K562 (cell line): ENCODE measurements at regions not wholly inside any gene's neighbourhood (a gene's known extent, or its start where the extent isn't known, plus 50 kb on each side); places are given as distances from the start of the nearest gene placed in this dataset.
A peak's percentile ranks its signal among the peaks of the same experiment; 100 is the strongest.

Experiments
- ATAC-seq: fragments of 200-7000 bp; cut with Tn5 transposase; 3 replicates; pipeline ENCODE4 v1.9.1; 2020; ENCODE audit warnings: moderate library complexity
- BruUV-seq: library from RNA; stranded (reverse); fragments of 400-500 nt; replicated peaks from 2 replicates; lab custom pipeline; 2021; lab: Mats Ljungman, UMichigan
- CTCF ChIA-PET: fragments of 300-600 bp; formaldehyde crosslinking; extraction: SDS; loops from one replicate; lab custom pipeline; 2021; ENCODE audit warnings: low intra/inter-chr PET ratio; lab: Yijun Ruan, JAX
- POLR2A ChIA-PET: fragments of 300-600, 350-650 bp; sonication (Branson Sonifier 250); formaldehyde crosslinking; extraction: SDS; loops from one replicate; lab custom pipeline; 2021; ENCODE audit warnings: antibody characterized with exemption, inconsistent platforms; lab: Yijun Ruan, JAX
- DNase-seq, 4 experiments: peaks; one replicate each; pipeline versions ENCODE4 v3.0.0 to v3.0.0-alpha.2; 2011 to 2018; ENCODE audit warnings: low spot score in 3 of 4, mixed read lengths in 3 of 4; ENCODE audit errors: extremely low read depth in 1 of 4
- FAIRE-seq: peaks from 2 replicates; lab custom pipeline; 2011; peaks lifted over from hg19 to GRCh38; lab: Jason Lieb, UNC
- H2AFZ ChIP-seq: 2 replicates; pipeline ENCODE4 v1.6.0; 2011; ENCODE audit warnings: low read depth, low read length, control low read depth, inconsistent platforms
- H3K27ac ChIP-seq: fragments of 200-600 bp; 3 replicates; pipeline ENCODE4 v1.8.0; 2011; ENCODE audit warnings: low read depth, mild to moderate bottlenecking, control low read depth, inconsistent platforms, low read length, moderate library complexity, mixed read lengths; ENCODE audit errors: extremely low read depth
- H3K27me3 ChIP-seq, 2 experiments: fragments of 300-600 bp in 1 of 2; 2 replicates in 1 of 2; 3 replicates in 1 of 2; pipeline versions ENCODE4 v1.6.0 to v1.8.0; 2011; ENCODE audit warnings: inconsistent platforms in 2 of 2, low read length in 2 of 2, mild to moderate bottlenecking in 1 of 2, mixed read lengths in 1 of 2, moderate library complexity in 1 of 2; ENCODE audit not compliant: control insufficient read depth in 2 of 2, insufficient read depth in 2 of 2
- H3K36me3 ChIP-seq: fragments of 300-600 bp; 3 replicates; pipeline ENCODE4 v1.8.0; 2011; ENCODE audit warnings: mild to moderate bottlenecking, low read length, inconsistent platforms; ENCODE audit not compliant: control insufficient read depth, insufficient read depth
- H3K4me1 ChIP-seq, 2 experiments: fragments of 200-600 bp in 1 of 2; replicated peaks in 1 of 2; 2 replicates in 1 of 2; 3 replicates in 1 of 2; pipeline versions ENCODE4 v1.5.1 to v1.8.0; 2011; ENCODE audit warnings: inconsistent platforms in 2 of 2, low read length in 2 of 2, mild to moderate bottlenecking in 1 of 2, mixed read lengths in 1 of 2, moderate library complexity in 1 of 2; ENCODE audit not compliant: control insufficient read depth in 2 of 2, insufficient read depth in 2 of 2
- H3K4me2 ChIP-seq: 2 replicates; pipeline ENCODE4 v1.6.1; 2011; ENCODE audit warnings: low read length, control low read depth, inconsistent platforms, mixed read lengths; ENCODE audit not compliant: insufficient read depth
- H3K4me3 ChIP-seq: fragments of 200-600 bp; sonication (generic), shearing (Covaris generic); 2 replicates; pipeline ENCODE4 v1.5.1; 2016; ENCODE audit warnings: control low read depth, inconsistent platforms
- H3K79me2 ChIP-seq: fragments of 200-600 bp; 3 replicates; pipeline ENCODE4 v1.8.0; 2011; ENCODE audit warnings: low read length, inconsistent platforms; ENCODE audit not compliant: control insufficient read depth, insufficient read depth
- H3K9ac ChIP-seq, 2 experiments: 2 replicates each; pipeline versions ENCODE4 v1.6.0 to v1.6.1; 2011; ENCODE audit warnings: low read depth in 2 of 2, low read length in 2 of 2, control low read depth in 1 of 2, inconsistent platforms in 1 of 2, mild to moderate bottlenecking in 1 of 2, mixed read lengths in 1 of 2; ENCODE audit not compliant: insufficient read depth in 1 of 2
- H3K9me1 ChIP-seq: one replicate; pipeline ENCODE4 v1.6.0; 2011; ENCODE audit warnings: inconsistent platforms, mild to moderate bottlenecking, low read length, moderate library complexity; ENCODE audit not compliant: control insufficient read depth, insufficient read depth
- H3K9me3 ChIP-seq: replicated peaks from 2 replicates; pipeline ENCODE4 v1.5.1; 2011; ENCODE audit warnings: low read depth, low read length, inconsistent platforms; ENCODE audit not compliant: control insufficient read depth, insufficient read depth
- H4K20me1 ChIP-seq: replicated peaks from 2 replicates; pipeline ENCODE4 v1.6.1; 2011; ENCODE audit warnings: low read length, inconsistent platforms, mixed read lengths; ENCODE audit not compliant: control insufficient read depth, insufficient read depth
- CTCF ChIP-seq, 3 experiments: IDR thresholded peaks in 2 of 3; conservative IDR thresholded peaks in 1 of 3; 2 replicates each; pipeline ENCODE4 v1.5.1; 2011 to 2012; ENCODE audit warnings: low read length in 3 of 3, mild to moderate bottlenecking in 3 of 3, control low read depth in 2 of 3, improper control_type of control experiment in 1 of 3, inconsistent platforms in 1 of 3, low read depth in 1 of 3, mixed read lengths in 1 of 3, moderate library complexity in 1 of 3; ENCODE audit not compliant: insufficient read depth in 2 of 3
- SNAPC5 ChIP-seq: fragments of 250-450 bp; sonication (Bioruptor Pico); IDR thresholded peaks from 2 replicates; pipeline ENCODE4 v1.8.0; 2021; ENCODE audit warnings: moderate library complexity, mild to moderate bottlenecking, inconsistent platforms
- WGBS: fragments of 100-300 bp; shearing (Covaris generic); methylation state at CpG from one replicate; pipeline ENCODE4 v1.1.6; 2016; ENCODE audit warnings: low coverage, mixed read lengths; ENCODE audit not compliant: insufficient coverage; ENCODE audit errors: missing lambda C conversion rate; 5-methylcytosine and 5-hydroxymethylcytosine counted together
- in situ Hi-C: fragments of 300-500 bp; cut with MboI; formaldehyde crosslinking; loops from 4 replicates; pipeline ENCODE4 v1.15.0; 2018; ENCODE audit warnings: inconsistent platforms, mixed read lengths
- intact Hi-C: fragments of 100-400 bp; cut with micrococcal nuclease; formaldehyde crosslinking; loops from 2 replicates; pipeline ENCODE4 v1.14.2; 2022

- no TSS peak for BruUV-seq
- H3K9me3 ChIP-seq, result no peaks in the 10 kb centered on the region
- peaks cover 2 to 63% of the 10 kb centered on the region in 2 experiments; a peak in 3 of 5 replicates for H3K27me3 ChIP-seq
- WGBS, result 2% methylated on average over 11 of the region's 18 CpGs
- H3K4me2 ChIP-seq, result no peak overlapping the region
- H3K36me3 ChIP-seq, result no peaks in the 10 kb centered on the region
- no peak overlapping the region for H2AFZ ChIP-seq
- ChIA-PET POLR2A (interaction anchor here (0.7 kb wide), 2 partner anchors 136 to 1342 kb away, joined by 3 read pairs; partner anchors contain the start of gene GPC1), CTCF (no interaction called here)
- no peak overlapping the region for H3K27ac ChIP-seq
- in situ Hi-C loops, result no loop called here
- no peaks in the 10 kb centered on the region for H3K79me2 ChIP-seq
- no peak for ATAC-seq
- FAIRE-seq, result no peak
- H3K4me1 ChIP-seq, result no peaks in the 10 kb centered on the region
- 0 out of 6 replicates have a peak, but pooled peaks of 1 of the 3 experiments have one; percentile 4 for TF ChIP-seq CTCF (IDR thresholded peaks at IDR 0.05 in 2 of 3, conservative IDR thresholded peaks at IDR 0.05 in 1 of 3; ENCODE audit: insufficient read depth in 2 of 3, low read depth in 1 of 3, low read length in 3 of 3)
- TF ChIP-seq SNAPC5 (CRISPR knock-in tag), result no peak
- H3K9me1 ChIP-seq, result no peaks in the 10 kb centered on the region
- H3K4me3 ChIP-seq, result no peak overlapping the region
- H4K20me1 ChIP-seq, result no peaks in the 10 kb centered on the region
- DNase-seq, result peak in 1 of 4 experiments; percentile 12
- no peak overlapping the region for H3K9ac ChIP-seq
- intact Hi-C loops, result no loop called here
Measured at GRCh38 chr2:240298803-240299709, 136.4 kb upstream of the GPC1 start.
